ENCODE measurements at regions not wholly inside any gene's neighbourhood (a gene's known extent, or its start where the extent isn't known, plus 50 kb on each side); places are given as distances from the start of the nearest gene placed in this dataset.

GRCh38 chr2:122433123-122433754, 677.8 kb downstream of the TSN start:
- Mint-ChIP-seq H3K27ac (ENCODE audit: unreplicated experiment) (no peak overlapping the region), H3K36me3 (ENCODE audit: low read depth, unreplicated experiment) (no peaks in the 10 kb centered on the region), H3K27me3 (ENCODE audit: unreplicated experiment) (peaks cover 2% of the 10 kb centered on the region), H3K4me3 (ENCODE audit: unreplicated experiment) (no peak overlapping the region), H3K4me1 (ENCODE audit: unreplicated experiment) (peaks cover 8% of the 10 kb centered on the region), H3K9me3 (ENCODE audit: unreplicated experiment) (no peaks in the 10 kb centered on the region)
- TF ChIP-seq CTCF (IDR thresholded peaks at IDR 0.05; ENCODE audit: unreplicated experiment): no peak
- DNase-seq (ENCODE audit: low spot score): no peak

- H3K27me3 Mint-ChIP-seq (ENCODE audit: unreplicated experiment): no peaks in the 10 kb centered on the region
- H3K4me1 Mint-ChIP-seq (ENCODE audit: unreplicated experiment): no peaks in the 10 kb centered on the region
- TF ChIP-seq CTCF (IDR thresholded peaks at IDR 0.05; ENCODE audit: unreplicated experiment): no peak
- H3K36me3 Mint-ChIP-seq (ENCODE audit: low read depth, unreplicated experiment): no peaks in the 10 kb centered on the region
- DNase-seq (ENCODE audit: low spot score): no peak
- H3K27ac Mint-ChIP-seq (ENCODE audit: unreplicated experiment): no peak overlapping the region
- H3K4me3 Mint-ChIP-seq (ENCODE audit: unreplicated experiment): no peak overlapping the region
- H3K9me3 Mint-ChIP-seq (ENCODE audit: unreplicated experiment): no peaks in the 10 kb centered on the region
Observed at GRCh38 chr2:122445003-122445402, 689.6 kb downstream of the TSN start.

GRCh38 chr2:122446761-122447160, 691.3 kb downstream of the TSN start:
- H3K9me3 Mint-ChIP-seq (ENCODE audit: unreplicated experiment): no peaks in the 10 kb centered on the region
- no peaks in the 10 kb centered on the region for H3K36me3 Mint-ChIP-seq (ENCODE audit: low read depth, unreplicated experiment)
- H3K4me1 Mint-ChIP-seq (ENCODE audit: unreplicated experiment): no peaks in the 10 kb centered on the region
- no peaks in the 10 kb centered on the region for H3K27me3 Mint-ChIP-seq (ENCODE audit: unreplicated experiment)
- TF ChIP-seq CTCF (IDR thresholded peaks at IDR 0.05; ENCODE audit: unreplicated experiment): no peak
- H3K4me3 Mint-ChIP-seq (ENCODE audit: unreplicated experiment): no peak overlapping the region
- DNase-seq (ENCODE audit: low spot score): no peak
- H3K27ac Mint-ChIP-seq (ENCODE audit: unreplicated experiment): no peak overlapping the region

GRCh38 chr2:122447237-122447636, 691.8 kb downstream of the TSN start:
- Mint-ChIP-seq H3K4me3 (ENCODE audit: unreplicated experiment) (no peak overlapping the region), H3K9me3 (ENCODE audit: unreplicated experiment) (no peaks in the 10 kb centered on the region), H3K4me1 (ENCODE audit: unreplicated experiment) (no peaks in the 10 kb centered on the region)

More at GRCh38 chr2:122447237-122447636, 691.8 kb downstream of the TSN start:
- no peak for TF ChIP-seq CTCF (IDR thresholded peaks at IDR 0.05; ENCODE audit: unreplicated experiment)
- Mint-ChIP-seq H3K27me3 (ENCODE audit: unreplicated experiment) (no peaks in the 10 kb centered on the region), H3K36me3 (ENCODE audit: low read depth, unreplicated experiment) (no peaks in the 10 kb centered on the region), H3K27ac (ENCODE audit: unreplicated experiment) (no peak overlapping the region)
- DNase-seq (ENCODE audit: low spot score): no peak

Measured in endothelial cell (in vitro differentiated cells).